ENCODE measurements at regions not wholly inside any gene's neighbourhood (a gene's known extent, or its start where the extent isn't known, plus 50 kb on each side); places are given as distances from the start of the nearest gene placed in this dataset. TPM values are rescaled to one million over a fixed set of nuclear protein-coding genes. Genes with fewer than 3 reads are reported as not detected.

GRCh38 chr7:116447966-116448839, 51.3 kb upstream of the CAV2 start:
- ChIA-PET CTCF (no interaction called here), POLR2A (no interaction called here)
- no peak overlapping the region for H3K4me3 ChIP-seq (ENCODE audit: low read depth, low read length)
- TF ChIP-seq, protein P1, sequence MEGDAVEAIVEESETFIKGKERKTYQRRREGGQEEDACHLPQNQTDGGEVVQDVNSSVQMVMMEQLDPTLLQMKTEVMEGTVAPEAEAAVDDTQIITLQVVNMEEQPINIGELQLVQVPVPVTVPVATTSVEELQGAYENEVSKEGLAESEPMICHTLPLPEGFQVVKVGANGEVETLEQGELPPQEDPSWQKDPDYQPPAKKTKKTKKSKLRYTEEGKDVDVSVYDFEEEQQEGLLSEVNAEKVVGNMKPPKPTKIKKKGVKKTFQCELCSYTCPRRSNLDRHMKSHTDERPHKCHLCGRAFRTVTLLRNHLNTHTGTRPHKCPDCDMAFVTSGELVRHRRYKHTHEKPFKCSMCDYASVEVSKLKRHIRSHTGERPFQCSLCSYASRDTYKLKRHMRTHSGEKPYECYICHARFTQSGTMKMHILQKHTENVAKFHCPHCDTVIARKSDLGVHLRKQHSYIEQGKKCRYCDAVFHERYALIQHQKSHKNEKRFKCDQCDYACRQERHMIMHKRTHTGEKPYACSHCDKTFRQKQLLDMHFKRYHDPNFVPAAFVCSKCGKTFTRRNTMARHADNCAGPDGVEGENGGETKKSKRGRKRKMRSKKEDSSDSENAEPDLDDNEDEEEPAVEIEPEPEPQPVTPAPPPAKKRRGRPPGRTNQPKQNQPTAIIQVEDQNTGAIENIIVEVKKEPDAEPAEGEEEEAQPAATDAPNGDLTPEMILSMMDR (IDR thresholded peaks at IDR 0.05; ENCODE audit: insufficient read depth, low read depth, low read length): no peak
- H3K27me3 ChIP-seq (ENCODE audit: control insufficient read depth, insufficient read depth, low read length): no peaks in the 10 kb centered on the region
- no peaks in the 10 kb centered on the region for H3K36me3 ChIP-seq (ENCODE audit: control insufficient read depth, insufficient read depth, low read length)
- no peak for DNase-seq (ENCODE audit: low read depth)

GRCh38 chr7:116449441-116449840, 50.1 kb upstream of the CAV2 start:
- Histone ChIP-seq H3K36me3 (ENCODE audit: control insufficient read depth, insufficient read depth, low read length) (no peaks in the 10 kb centered on the region), H3K4me3 (ENCODE audit: low read depth, low read length) (no peak overlapping the region), H3K27me3 (ENCODE audit: control insufficient read depth, insufficient read depth, low read length) (no peaks in the 10 kb centered on the region)
- DNase-seq (ENCODE audit: low read depth): no peak
- CTCF ChIA-PET: interaction anchor here (0.6 kb wide), 1 partner anchor 133 kb away, joined by 3 read pairs; no protein-coding TSS in a partner anchor
- POLR2A ChIA-PET: no interaction called here
- TF ChIP-seq, protein P1 (IDR thresholded peaks at IDR 0.05; ENCODE audit: insufficient read depth, low read depth, low read length): no peak

Small RNA genes lying in the stretch of these regions (small RNA-seq; reads per million reads assigned to genes)
- not detected for gene RF00017 (ENCODE audit: insufficient read length, low read depth, low replicate concordance)
